CD4-positive, CD25-positive, alpha-beta regulatory T cell (primary cell): ENCODE measurements at regions not wholly inside any gene's neighbourhood (a gene's known extent, or its start where the extent isn't known, plus 50 kb on each side); places are given as distances from the start of the nearest gene placed in this dataset.

ENCODE experiments used
- ATAC-seq, 2 donors: fragments of 150-1000 bp; cut with Tn5 transposase; one replicate each; pipeline ENCODE4 v1.10.0; 2021; ENCODE audit warnings: low read depth in 2 of 2, moderate number of reproducible peaks in 2 of 2, moderate library complexity in 1 of 2
- DNase-seq, 3 donors: peaks; one replicate each; pipeline versions ENCODE4 v3.0.0 to v3.0.0-alpha.2; 2012 to 2022; ENCODE audit warnings: mixed read lengths in 1 of 3
- H3K27ac ChIP-seq: one replicate; pipeline ENCODE4 v1.7.0; 2013; ENCODE audit warnings: mild to moderate bottlenecking, low read length; ENCODE audit not compliant: insufficient read depth, poor library complexity, severe bottlenecking
- H3K27me3 ChIP-seq: one replicate; pipeline ENCODE4 v1.7.0; 2013; ENCODE audit warnings: low read length; ENCODE audit not compliant: control insufficient read depth, insufficient read depth
- H3K36me3 ChIP-seq: one replicate; pipeline ENCODE4 v1.7.0; 2013; ENCODE audit warnings: mild to moderate bottlenecking, low read length, moderate library complexity; ENCODE audit not compliant: control insufficient read depth, insufficient read depth
- H3K4me1 ChIP-seq: 2 replicates; pipeline ENCODE4 v1.7.0; 2013; ENCODE audit warnings: mild to moderate bottlenecking, low read length; ENCODE audit not compliant: insufficient read depth, control insufficient read depth, poor library complexity, severe bottlenecking
- H3K4me3 ChIP-seq: one replicate; pipeline ENCODE4 v1.7.0; 2013; ENCODE audit warnings: low read depth, mild to moderate bottlenecking, low read length, moderate library complexity
- H3K9me3 ChIP-seq, 2 experiments: 1 replicate in 1 of 2; 2 replicates in 1 of 2; pipeline ENCODE4 v1.7.0; 2013; ENCODE audit warnings: low read length in 2 of 2, mild to moderate bottlenecking in 1 of 2, moderate library complexity in 1 of 2; ENCODE audit not compliant: control insufficient read depth in 2 of 2
- H3K27ac Mint-ChIP-seq, 3 donors: one replicate each; pipeline ENCODE4 v1.8.0; 2020 to 2022; ENCODE audit warnings: mild to moderate bottlenecking in 3 of 3, mixed read lengths in 3 of 3, moderate library complexity in 2 of 3
- H3K27me3 Mint-ChIP-seq: one replicate; pipeline ENCODE4 v1.8.0; 2022; ENCODE audit warnings: mild to moderate bottlenecking, mixed read lengths
- H3K36me3 Mint-ChIP-seq: one replicate; pipeline ENCODE4 v1.8.0; 2020; ENCODE audit warnings: mixed read lengths
- H3K4me1 Mint-ChIP-seq, 4 donors: one replicate each; pipeline ENCODE4 v1.8.0; 2020 to 2022; ENCODE audit warnings: mixed read lengths in 4 of 4, mild to moderate bottlenecking in 1 of 4
- H3K4me3 Mint-ChIP-seq, 4 donors: one replicate each; pipeline ENCODE4 v1.8.0; 2020 to 2022; ENCODE audit warnings: mild to moderate bottlenecking in 4 of 4, mixed read lengths in 4 of 4, moderate library complexity in 3 of 4
- H3K9me3 Mint-ChIP-seq, 7 donors: one replicate each; pipeline ENCODE4 v1.8.0; 2020 to 2022; ENCODE audit warnings: mixed read lengths in 7 of 7, mild to moderate bottlenecking in 3 of 7, moderate library complexity in 2 of 7

GRCh38 chr7:10138087-10138854 lies 835.4 kb upstream of the PHF14 start:
- H3K27ac Mint-ChIP-seq, result no peak overlapping the region

GRCh38 chr7:10146271-10146670 lies 827.4 kb upstream of the PHF14 start:
- ATAC-seq (no peak), DNase-seq (no peak)
- H3K36me3 Mint-ChIP-seq, result no peaks in the 10 kb centered on the region
- H3K27me3 Mint-ChIP-seq, result no peaks in the 10 kb centered on the region
- no peaks in the 10 kb centered on the region for H3K27me3 ChIP-seq
- no peaks in the 10 kb centered on the region for H3K36me3 ChIP-seq
- no peaks in the 10 kb centered on the region for H3K4me1 ChIP-seq
- H3K27ac ChIP-seq, result no peak overlapping the region
- no peak overlapping the region for H3K4me3 ChIP-seq
- H3K9me3 ChIP-seq, result peaks cover 0 to 3% of the 10 kb centered on the region in 2 experiments
- no peaks in the 10 kb centered on the region for H3K4me1 Mint-ChIP-seq
- no peak overlapping the region for H3K27ac Mint-ChIP-seq
- H3K4me3 Mint-ChIP-seq, result no peak overlapping the region
- H3K9me3 Mint-ChIP-seq, result peaks cover 0 to 13% (median 3%) of the 10 kb centered on the region in 7 donors

More at GRCh38 chr7:10138087-10138854, 835.4 kb upstream of the PHF14 start:
- no peak overlapping the region for H3K27ac ChIP-seq
- Mint-ChIP-seq H3K4me1 (no peaks in the 10 kb centered on the region), H3K9me3 (peaks cover 2 to 12% (median 6%) of the 10 kb centered on the region in 7 donors), H3K27me3 (no peaks in the 10 kb centered on the region), H3K4me3 (no peak overlapping the region), H3K36me3 (no peaks in the 10 kb centered on the region)
- H3K27me3 ChIP-seq, result no peaks in the 10 kb centered on the region
- DNase-seq (no peak), ATAC-seq (no peak)
- H3K4me3 ChIP-seq, result no peak overlapping the region
- no peaks in the 10 kb centered on the region for H3K9me3 ChIP-seq
- no peaks in the 10 kb centered on the region for H3K36me3 ChIP-seq
- H3K4me1 ChIP-seq, result no peaks in the 10 kb centered on the region

GRCh38 chr7:10156972-10157371 lies 816.7 kb upstream of the PHF14 start:
- Mint-ChIP-seq H3K36me3 (no peaks in the 10 kb centered on the region), H3K27me3 (no peaks in the 10 kb centered on the region), H3K27ac (no peak overlapping the region), H3K4me1 (no peaks in the 10 kb centered on the region), H3K9me3 (peaks cover under 1 to 16% (median 2%) of the 10 kb centered on the region in 7 donors), H3K4me3 (no peak overlapping the region)
- DNase-seq, result no peak
- no peak overlapping the region for H3K27ac ChIP-seq
- H3K4me3 ChIP-seq, result no peak overlapping the region
- no peaks in the 10 kb centered on the region for H3K9me3 ChIP-seq
- no peaks in the 10 kb centered on the region for H3K27me3 ChIP-seq
- no peak for ATAC-seq
- H3K4me1 ChIP-seq, result no peaks in the 10 kb centered on the region
- H3K36me3 ChIP-seq, result no peaks in the 10 kb centered on the region

DNA sequence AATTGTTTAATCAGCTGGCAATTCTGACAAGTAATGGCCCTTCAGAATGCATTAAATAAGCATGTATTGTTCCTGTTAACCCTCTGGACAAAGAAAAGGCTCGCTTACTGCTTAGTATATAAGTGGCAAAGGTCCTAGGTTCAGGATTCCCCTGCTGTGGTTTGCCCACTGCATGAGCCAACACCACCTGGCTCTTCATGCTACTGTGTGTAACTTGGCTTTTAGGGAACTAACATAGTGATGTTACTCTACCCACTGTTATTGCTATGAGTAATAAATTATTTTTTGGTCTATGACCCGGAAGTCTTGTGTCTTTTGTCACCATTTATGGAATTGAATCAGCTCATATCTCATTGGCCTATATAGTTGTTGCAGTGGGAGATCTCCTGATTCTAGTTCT lies 791.7 kb upstream of the PHF14 start:
- Histone ChIP-seq H3K4me1 (no peaks in the 10 kb centered on the region), H3K27ac (no peak overlapping the region), H3K27me3 (no peaks in the 10 kb centered on the region), H3K36me3 (no peaks in the 10 kb centered on the region), H3K4me3 (no peak overlapping the region), H3K9me3 (peaks cover 0 to 4% of the 10 kb centered on the region in 2 experiments)
- no peak for ATAC-seq
- no peaks in the 10 kb centered on the region for H3K36me3 Mint-ChIP-seq
- DNase-seq, result no peak
- H3K27me3 Mint-ChIP-seq, result no peaks in the 10 kb centered on the region
- H3K27ac Mint-ChIP-seq, result no peak overlapping the region
- H3K4me1 Mint-ChIP-seq, result no peaks in the 10 kb centered on the region
- peaks cover 0 to 8% (median 4%) of the 10 kb centered on the region in 7 donors for H3K9me3 Mint-ChIP-seq
- no peak overlapping the region for H3K4me3 Mint-ChIP-seq

DNA sequence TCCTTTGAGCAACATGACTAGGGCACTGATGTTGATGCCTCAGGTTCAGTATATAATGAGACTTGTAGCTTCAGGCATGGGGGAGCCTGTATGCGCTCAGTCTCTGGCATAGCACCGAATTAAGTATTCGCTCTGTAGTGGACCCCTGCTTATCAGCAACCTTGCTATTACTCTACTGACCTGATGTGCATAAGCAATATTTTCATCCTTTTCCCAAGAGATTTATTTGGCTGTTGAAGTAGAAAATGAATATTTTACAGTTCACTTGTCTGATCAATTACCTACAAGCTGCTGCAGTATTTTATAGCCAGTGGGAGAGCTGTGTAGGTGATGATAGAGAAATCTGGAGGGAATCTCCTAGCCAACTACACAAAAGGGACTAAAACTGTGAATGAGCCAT lies 781.6 kb upstream of the PHF14 start:
- Mint-ChIP-seq H3K27ac (no peak overlapping the region), H3K4me3 (no peak overlapping the region), H3K4me1 (no peaks in the 10 kb centered on the region), H3K9me3 (peaks cover 0 to 9% (median 2%) of the 10 kb centered on the region in 7 donors), H3K27me3 (no peaks in the 10 kb centered on the region), H3K36me3 (no peaks in the 10 kb centered on the region)
- no peaks in the 10 kb centered on the region for H3K36me3 ChIP-seq
- H3K4me1 ChIP-seq, result no peaks in the 10 kb centered on the region
- no peak overlapping the region for H3K27ac ChIP-seq
- no peaks in the 10 kb centered on the region for H3K9me3 ChIP-seq
- DNase-seq, result no peak
- no peaks in the 10 kb centered on the region for H3K27me3 ChIP-seq
- no peak for ATAC-seq
- H3K4me3 ChIP-seq, result no peak overlapping the region

GRCh38 chr7:10205696-10206095 lies 768.0 kb upstream of the PHF14 start:
- H3K36me3 Mint-ChIP-seq, result no peaks in the 10 kb centered on the region
- H3K27me3 ChIP-seq, result no peaks in the 10 kb centered on the region
- ATAC-seq, result no peak
- DNase-seq, result no peak
- peaks cover 2 to 4% of the 10 kb centered on the region in 2 experiments for H3K9me3 ChIP-seq
- no peaks in the 10 kb centered on the region for H3K36me3 ChIP-seq
- H3K4me1 ChIP-seq, result no peaks in the 10 kb centered on the region
- no peaks in the 10 kb centered on the region for H3K27me3 Mint-ChIP-seq
- no peak overlapping the region for H3K27ac Mint-ChIP-seq
- peaks cover 0 to 18% (median 6%) of the 10 kb centered on the region in 7 donors for H3K9me3 Mint-ChIP-seq
- no peak overlapping the region for H3K4me3 ChIP-seq
- H3K27ac ChIP-seq, result no peak overlapping the region
- H3K4me3 Mint-ChIP-seq, result no peak overlapping the region
- no peaks in the 10 kb centered on the region for H3K4me1 Mint-ChIP-seq

DNA sequence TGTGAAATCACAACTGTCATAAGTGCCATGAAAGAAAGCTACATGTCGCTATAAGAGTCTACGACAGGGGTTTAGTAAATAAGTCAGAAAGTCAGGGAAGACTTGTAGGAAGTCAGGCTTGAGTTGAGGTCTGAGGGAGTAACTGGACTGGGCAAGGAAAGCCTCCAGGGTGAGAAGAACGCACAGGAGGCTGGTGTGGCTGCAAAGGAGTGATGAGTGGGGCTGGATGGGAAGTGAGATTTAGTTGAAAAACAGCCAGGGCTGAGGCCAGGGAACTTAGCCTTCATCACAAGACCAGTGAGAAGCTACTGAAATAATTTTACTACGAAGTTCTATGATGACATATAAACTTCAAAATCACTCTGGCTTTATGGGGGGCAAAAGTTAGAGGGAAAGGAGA lies 763.7 kb upstream of the PHF14 start:
- no peaks in the 10 kb centered on the region for H3K27me3 ChIP-seq
- no peak overlapping the region for H3K27ac Mint-ChIP-seq

GRCh38 chr7:10211016-10211415 lies 762.7 kb upstream of the PHF14 start:
- no peaks in the 10 kb centered on the region for H3K4me1 Mint-ChIP-seq
- no peaks in the 10 kb centered on the region for H3K36me3 ChIP-seq
- H3K36me3 Mint-ChIP-seq, result no peaks in the 10 kb centered on the region
- H3K4me1 ChIP-seq, result no peaks in the 10 kb centered on the region
- no peak overlapping the region for H3K4me3 ChIP-seq
- H3K9me3 ChIP-seq, result peaks cover 2 to 14% of the 10 kb centered on the region in 2 experiments
- no peaks in the 10 kb centered on the region for H3K27me3 Mint-ChIP-seq
- H3K27me3 ChIP-seq, result no peaks in the 10 kb centered on the region
- no peak for DNase-seq
- H3K27ac ChIP-seq, result no peak overlapping the region
- peaks cover 0 to 13% (median 4%) of the 10 kb centered on the region in 7 donors for H3K9me3 Mint-ChIP-seq
- ATAC-seq, result no peak
- H3K4me3 Mint-ChIP-seq, result no peak overlapping the region
- H3K27ac Mint-ChIP-seq, result no peak overlapping the region

More for the DNA sequence above, 763.7 kb upstream of the PHF14 start:
- H3K4me1 Mint-ChIP-seq, result no peaks in the 10 kb centered on the region
- H3K4me3 Mint-ChIP-seq, result no peak overlapping the region
- H3K4me3 ChIP-seq, result no peak overlapping the region
- H3K27me3 Mint-ChIP-seq, result no peaks in the 10 kb centered on the region
- DNase-seq (no peak), ATAC-seq (no peak)
- no peaks in the 10 kb centered on the region for H3K36me3 ChIP-seq
- H3K36me3 Mint-ChIP-seq, result no peaks in the 10 kb centered on the region
- no peak overlapping the region for H3K27ac ChIP-seq
- no peaks in the 10 kb centered on the region for H3K4me1 ChIP-seq
- H3K9me3 ChIP-seq, result peaks cover 2 to 14% of the 10 kb centered on the region in 2 experiments
- H3K9me3 Mint-ChIP-seq, result peaks cover 0 to 13% (median 3%) of the 10 kb centered on the region in 7 donors
